Eye (tissue), 1 donor: ENCODE measurements at regions not wholly inside any gene's neighbourhood (a gene's known extent, or its start where the extent isn't known, plus 50 kb on each side); places are given as distances from the start of the nearest gene placed in this dataset.
"Not testable (repeated sequence)": the region's sequence is repeated elsewhere in the genome, so short reads cannot be mapped to it uniquely, and the experiment has no call there.

ENCODE experiments used
- DNase-seq: peaks from one replicate; pipeline ENCODE4 v3.0.0-alpha.2; 2015

DNA sequence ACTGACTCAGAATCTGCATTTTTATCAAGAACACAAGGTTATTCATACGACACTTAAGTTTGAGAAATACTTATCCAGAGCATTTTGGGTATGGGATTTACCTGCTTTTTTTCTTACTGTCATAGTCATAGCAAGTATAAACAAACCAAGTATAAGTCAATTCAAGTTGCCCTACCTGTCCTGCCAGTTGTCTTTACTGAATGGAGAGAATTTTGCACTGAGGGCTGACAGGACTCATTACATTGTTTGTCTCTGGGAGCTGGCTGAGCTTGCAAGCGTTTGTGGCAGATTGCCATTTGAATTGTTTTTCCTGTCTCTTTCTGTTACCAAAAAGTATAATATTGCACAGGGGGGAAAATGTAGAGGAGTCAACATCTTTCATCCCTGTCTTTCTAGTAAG lies 278.9 kb upstream of the MAGEC2 start:
- DNase-seq, result no peak

DNA sequence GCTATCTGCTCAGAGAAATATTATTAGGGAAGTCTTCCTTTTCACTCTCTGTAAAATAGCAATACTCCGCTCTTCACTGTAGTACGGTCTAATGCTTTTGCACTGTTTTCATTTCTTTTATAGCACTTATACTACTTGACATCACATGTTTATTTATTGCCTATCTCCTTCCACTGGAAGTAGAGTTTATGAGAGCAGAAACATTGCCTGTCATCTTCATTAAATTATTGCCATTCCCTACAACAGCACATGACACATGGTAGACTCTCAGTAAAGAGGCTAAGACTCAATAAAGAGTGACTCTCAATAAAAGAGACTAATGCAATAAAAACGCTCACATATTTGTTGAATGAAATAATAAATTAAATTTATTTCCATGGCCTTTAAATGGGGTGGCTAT lies 241.3 kb upstream of the MAGEC2 start:
- DNase-seq, result no peak

DNA sequence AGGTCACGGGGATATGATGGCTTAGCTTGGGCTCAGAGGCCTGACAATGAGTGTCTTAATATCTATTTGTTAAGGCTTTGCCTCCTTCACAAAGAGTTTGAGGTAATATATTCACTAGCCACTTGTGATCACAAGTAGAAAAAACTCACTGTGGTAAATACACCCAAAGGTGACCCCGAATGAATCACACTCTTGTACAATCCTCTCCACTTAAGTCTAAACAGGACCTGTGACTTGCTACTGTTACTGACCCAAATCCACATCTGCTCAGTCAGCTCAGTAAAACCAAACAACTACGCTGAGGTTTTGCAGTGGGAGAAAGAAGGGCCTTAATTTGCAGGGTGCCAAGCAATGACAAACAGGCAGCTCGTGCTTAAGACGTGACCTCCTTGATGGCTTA lies 223.8 kb upstream of the MAGEC2 start:
- DNase-seq, result no peak

DNA sequence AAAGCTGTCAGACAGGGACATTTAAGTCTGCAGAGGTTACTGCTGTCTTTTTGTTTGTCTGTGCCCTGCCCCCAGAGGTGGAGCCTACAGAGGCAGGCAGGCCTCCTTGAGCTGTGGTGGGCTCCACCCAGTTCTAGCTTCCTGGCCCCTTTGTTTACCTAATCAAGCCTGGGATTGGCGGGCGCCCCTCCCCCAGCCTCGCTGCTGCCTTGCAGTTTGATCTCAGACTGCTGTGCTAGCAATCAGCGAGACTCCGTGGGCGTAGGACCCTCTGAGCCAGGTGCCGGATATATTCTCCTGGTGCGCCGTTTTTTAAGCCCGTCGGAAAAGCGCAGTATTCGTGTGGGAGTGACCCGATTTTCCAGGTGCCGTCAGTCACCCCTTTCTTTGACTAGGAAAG lies 185.9 kb upstream of the MAGEC2 start:
- not testable (repeated sequence) for DNase-seq

DNA sequence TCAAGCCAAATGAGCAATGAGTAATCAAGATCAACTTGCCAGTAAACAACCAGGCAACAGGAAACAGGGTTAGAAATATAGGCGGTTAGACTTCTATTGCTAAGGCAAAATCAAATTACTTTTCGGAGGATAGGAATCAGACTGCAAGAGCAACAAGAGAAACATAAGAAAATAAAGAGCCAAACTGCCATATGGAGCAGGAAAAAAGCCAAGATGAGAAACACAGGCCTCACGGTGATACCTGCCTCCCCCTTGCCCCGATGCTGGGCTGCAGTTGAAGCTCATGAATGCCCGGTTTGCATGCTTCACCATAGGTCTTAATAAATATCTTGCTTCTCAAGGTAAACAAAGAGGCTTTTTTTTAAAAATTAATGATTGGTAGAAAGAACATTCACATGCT lies 158.4 kb upstream of the MAGEC2 start:
- no peak for DNase-seq

DNA sequence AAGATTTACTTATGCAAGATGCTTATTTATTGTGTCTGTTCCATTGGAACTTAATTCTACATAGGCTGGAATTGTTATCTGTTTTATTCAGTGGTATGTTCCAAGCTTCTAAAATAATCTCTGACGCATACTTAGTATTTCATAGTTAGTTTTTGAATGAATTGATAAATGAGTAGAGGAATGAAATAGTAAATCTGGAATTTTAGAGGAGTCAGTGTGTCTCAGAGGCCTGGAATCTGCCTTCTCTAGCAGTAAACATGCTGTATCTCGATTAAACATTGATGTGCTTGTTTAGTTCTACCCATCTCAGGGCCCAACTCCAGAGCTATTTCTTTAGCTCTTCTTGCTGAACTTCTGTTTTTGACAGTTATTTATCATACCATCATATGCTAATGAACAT lies 154.2 kb upstream of the MAGEC2 start:
- DNase-seq, result no peak

DNA sequence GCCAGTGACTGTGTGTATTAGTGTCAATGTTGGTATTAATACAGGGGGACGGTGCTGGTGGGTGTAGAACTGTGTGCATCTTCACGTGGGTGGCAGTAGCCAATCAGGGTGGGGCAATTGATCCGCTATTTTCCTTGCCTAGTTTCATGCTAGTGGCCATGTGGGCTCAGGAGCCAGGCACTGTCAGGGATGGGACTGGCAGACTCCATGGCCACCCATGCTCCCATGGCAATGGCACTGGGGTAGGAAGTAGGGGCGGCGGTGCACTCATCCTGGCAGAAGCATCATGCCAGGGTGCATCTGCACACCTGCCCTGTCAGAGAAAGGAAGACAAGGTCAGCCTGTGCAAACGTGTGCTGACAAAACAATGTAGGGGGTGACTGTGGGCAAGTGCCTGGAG lies 122.1 kb upstream of the MAGEC2 start:
- no peak for DNase-seq

DNA sequence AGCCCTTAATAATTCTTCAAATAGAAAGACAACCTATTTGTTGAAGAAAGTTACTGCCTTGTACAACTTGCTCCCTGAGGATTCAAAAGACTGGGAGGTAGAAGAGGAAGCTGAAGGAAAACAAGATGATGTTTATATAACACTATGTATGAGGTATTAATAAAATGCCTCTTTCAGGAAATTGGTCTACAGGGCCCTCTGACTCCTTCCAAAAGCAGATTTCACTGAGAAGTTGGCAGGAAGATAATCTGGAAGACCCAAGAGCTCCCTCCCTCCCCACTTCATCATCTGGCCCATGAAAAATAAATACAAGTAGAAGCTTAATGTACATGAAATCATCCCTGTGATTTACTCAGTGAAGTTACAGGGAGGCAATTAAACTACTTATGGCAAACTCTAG lies 107.5 kb upstream of the MAGEC2 start:
- DNase-seq, result no peak

DNA sequence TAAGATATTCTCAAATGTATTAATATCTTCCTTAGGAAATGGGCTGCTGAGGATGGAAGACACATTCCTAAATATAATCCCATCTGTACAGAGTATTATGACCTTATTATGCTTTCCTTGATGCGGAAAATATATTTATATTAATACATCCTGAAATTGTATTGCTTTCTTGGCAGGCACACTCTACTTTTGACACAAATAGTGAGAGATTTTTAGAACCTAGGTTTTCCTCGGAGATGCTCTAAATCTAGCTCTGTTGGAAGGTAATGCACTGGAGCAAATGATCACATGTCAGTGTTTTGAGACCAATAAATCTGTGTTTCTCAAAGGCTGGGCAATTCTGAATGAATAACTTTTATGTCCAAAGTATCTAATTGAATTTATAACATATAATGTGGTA lies 94.3 kb upstream of the MAGEC2 start:
- DNase-seq, result no peak

DNA sequence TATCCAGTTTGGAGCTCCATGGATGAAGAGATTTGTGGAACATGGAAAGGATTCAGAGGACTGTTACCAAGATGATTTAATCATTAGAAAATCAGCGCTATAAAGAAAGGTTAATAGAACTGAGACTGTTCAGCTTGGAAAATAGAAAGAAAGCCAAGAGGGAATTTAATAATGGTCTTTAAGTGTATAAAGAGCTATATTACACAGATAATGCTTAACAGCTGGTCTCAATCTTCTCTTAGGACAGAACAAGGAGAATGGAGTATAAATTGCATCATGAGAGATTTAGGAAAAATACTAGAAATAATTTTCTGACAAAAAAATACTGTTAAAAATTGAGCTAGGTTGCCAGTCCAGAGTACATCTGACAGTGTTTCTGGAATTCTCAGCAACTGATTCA lies 91.3 kb upstream of the MAGEC2 start:
- peak; percentile 7 for DNase-seq

DNA sequence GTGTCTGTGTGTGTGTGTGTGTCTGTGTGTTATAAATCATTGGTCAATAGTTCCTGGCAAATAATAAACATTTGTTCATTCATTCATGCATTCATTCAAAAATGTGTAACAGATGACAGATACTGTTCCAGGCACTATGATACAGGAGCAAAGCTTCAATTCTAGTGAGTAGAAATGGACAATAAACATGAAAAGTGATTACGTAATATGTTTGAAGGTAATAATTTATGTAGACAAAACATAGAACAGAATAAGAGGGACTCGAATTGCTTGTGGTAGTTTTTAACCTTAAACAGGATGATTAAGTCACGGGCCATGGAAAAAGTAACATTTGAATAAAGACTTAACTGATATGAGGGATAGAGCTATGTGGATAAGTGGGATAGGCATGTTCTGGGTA lies 90.1 kb upstream of the MAGEC2 start:
- no peak for DNase-seq

DNA sequence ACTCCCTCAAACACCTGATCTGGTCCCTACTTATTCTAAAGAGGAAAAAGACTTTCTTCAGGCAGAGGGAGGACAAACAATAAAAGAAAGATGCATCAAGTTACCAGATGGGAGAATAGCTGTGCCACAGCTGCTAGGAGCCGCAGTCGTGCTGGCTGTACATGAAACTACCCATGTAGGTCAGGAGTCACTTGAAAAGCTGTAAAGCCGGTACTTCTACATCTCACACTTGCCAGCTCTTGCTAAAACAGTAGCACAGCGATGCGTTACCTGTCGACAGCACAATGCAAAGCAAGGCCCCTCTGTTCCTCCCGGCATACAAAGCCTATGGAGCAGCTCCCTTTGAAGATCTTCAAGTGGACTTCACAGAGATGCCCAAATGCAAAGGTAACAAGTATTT lies 65.1 kb upstream of the MAGEC2 start:
- DNase-seq, result not testable (repeated sequence)

DNA sequence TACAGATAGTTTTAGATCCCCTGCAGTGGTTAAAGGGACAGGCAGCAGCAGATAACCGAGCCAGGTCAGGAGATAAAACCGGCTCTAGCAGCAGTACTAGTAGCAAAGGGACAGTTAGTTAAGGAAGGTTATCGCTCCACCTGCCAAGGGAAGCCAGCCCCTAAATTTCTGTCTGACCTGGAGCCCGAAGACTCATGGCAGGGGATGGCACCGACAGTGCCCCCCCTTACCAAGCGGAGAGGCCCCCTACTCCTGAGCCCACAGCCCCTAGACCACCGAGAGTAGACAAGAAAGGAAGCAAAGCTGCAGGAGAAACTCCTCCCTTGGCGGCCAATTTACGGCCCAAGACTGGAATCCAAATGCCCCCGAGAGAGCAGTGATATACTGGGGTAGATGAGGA lies 61.3 kb upstream of the MAGEC2 start:
- DNase-seq, result no peak

DNA sequence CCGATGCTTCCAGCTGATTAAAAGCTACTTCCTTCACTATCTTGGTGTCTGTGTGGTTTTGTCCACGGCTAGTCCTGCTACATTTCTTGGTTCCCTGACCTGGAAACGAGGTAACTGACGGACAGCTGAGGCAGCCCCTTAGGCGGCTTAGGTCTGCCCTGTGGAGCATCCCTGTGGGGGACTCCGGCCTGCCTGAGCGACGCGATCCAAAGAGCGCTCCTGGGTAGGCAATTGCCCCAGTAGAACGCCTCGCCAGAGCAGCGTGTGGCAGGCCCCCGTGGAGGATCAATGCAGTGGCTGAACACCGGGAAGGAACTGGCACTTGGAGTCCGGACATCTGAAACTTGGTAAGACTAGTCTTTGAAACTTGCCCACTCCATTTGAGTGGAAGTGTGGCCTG lies 60.5 kb upstream of the MAGEC2 start:
- not testable (repeated sequence) for DNase-seq

DNA sequence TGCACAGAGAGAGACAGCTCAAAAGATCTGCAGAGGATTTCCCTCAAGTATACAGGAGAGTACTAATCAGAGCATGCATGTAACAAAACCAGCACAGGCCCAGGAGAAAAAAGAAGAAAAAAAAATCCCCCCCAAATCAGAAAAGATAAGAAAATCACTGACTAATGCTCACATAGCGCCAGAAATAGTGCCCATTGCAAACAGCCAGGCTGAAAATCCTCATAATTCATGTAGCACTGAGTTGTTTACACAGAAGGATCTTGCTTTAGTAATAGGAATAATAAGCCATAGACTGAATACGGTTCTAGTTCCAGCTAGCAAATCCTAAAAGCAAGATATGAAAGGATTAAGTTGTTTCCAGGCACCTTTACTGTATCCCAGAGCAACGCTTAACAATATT lies 51.8 kb upstream of the MAGEC2 start:
- DNase-seq, result no peak
